ENCODE measurements at regions not wholly inside any gene's neighbourhood (a gene's known extent, or its start where the extent isn't known, plus 50 kb on each side); places are given as distances from the start of the nearest gene placed in this dataset.

- in situ Hi-C loops (cut with MboI; ENCODE audit: low sequenced_read_pairs, unreplicated experiment): no loop called here
- DNase-seq (ENCODE audit: low spot score): no peak
- no peak for TF ChIP-seq CTCF (IDR thresholded peaks at IDR 0.05; ENCODE audit: borderline replicate concordance, control extremely low read depth, extremely low read depth, insufficient read depth, missing control alignments)
Observed at GRCh38 chr4:138567696-138568095, 325.5 kb upstream of the SLC7A11 start.

- in situ Hi-C loops (cut with MboI; ENCODE audit: low sequenced_read_pairs, unreplicated experiment): no loop called here
- no peak for TF ChIP-seq CTCF (IDR thresholded peaks at IDR 0.05; ENCODE audit: borderline replicate concordance, control extremely low read depth, extremely low read depth, insufficient read depth, missing control alignments)
- no peak for DNase-seq (ENCODE audit: low spot score)
Observed at GRCh38 chr4:138565576-138565975, 323.4 kb upstream of the SLC7A11 start.

GRCh38 chr4:138562544-138562991 lies 320.4 kb upstream of the SLC7A11 start:
- TF ChIP-seq CTCF (IDR thresholded peaks at IDR 0.05; ENCODE audit: borderline replicate concordance, control extremely low read depth, extremely low read depth, insufficient read depth, missing control alignments): no peak
- in situ Hi-C loops (cut with MboI; ENCODE audit: low sequenced_read_pairs, unreplicated experiment): no loop called here
- DNase-seq (ENCODE audit: low spot score): peak; percentile 58

GRCh38 chr4:138561906-138562305 lies 319.8 kb upstream of the SLC7A11 start:
- DNase-seq (ENCODE audit: low spot score): no peak
- in situ Hi-C loops (cut with MboI; ENCODE audit: low sequenced_read_pairs, unreplicated experiment): no loop called here
- TF ChIP-seq CTCF (IDR thresholded peaks at IDR 0.05; ENCODE audit: borderline replicate concordance, control extremely low read depth, extremely low read depth, insufficient read depth, missing control alignments): no peak

GRCh38 chr4:138561276-138561880 lies 319.2 kb upstream of the SLC7A11 start:
- in situ Hi-C loops (cut with MboI; ENCODE audit: low sequenced_read_pairs, unreplicated experiment): no loop called here
- no peak for TF ChIP-seq CTCF (IDR thresholded peaks at IDR 0.05; ENCODE audit: borderline replicate concordance, control extremely low read depth, extremely low read depth, insufficient read depth, missing control alignments)
- DNase-seq (ENCODE audit: low spot score): no peak

- in situ Hi-C loops (cut with MboI; ENCODE audit: low sequenced_read_pairs, unreplicated experiment): no loop called here
- no peak for DNase-seq (ENCODE audit: low spot score)
- no peak for TF ChIP-seq CTCF (IDR thresholded peaks at IDR 0.05; ENCODE audit: borderline replicate concordance, control extremely low read depth, extremely low read depth, insufficient read depth, missing control alignments)
Observed at GRCh38 chr4:138560448-138560847, 318.3 kb upstream of the SLC7A11 start.

Data from GM13976 (cell line).